Thyroid gland (tissue), 4 donors: ENCODE measurements at regions not wholly inside any gene's neighbourhood (a gene's known extent, or its start where the extent isn't known, plus 50 kb on each side); places are given as distances from the start of the nearest gene placed in this dataset.

Source experiments
- POLR2A ChIP-seq, 2 donors: fragments of 450-650 bp; IDR thresholded peaks; one replicate each; pipeline ENCODE4 v1.6.1; 2017; ENCODE audit warnings: antibody characterized with exemption in 2 of 2, mild to moderate bottlenecking in 2 of 2, moderate library complexity in 1 of 2
- TF ChIP-seq, protein P1 (sequence below), 6 experiments: fragments of 200-600 bp in 3 of 6; fragments of 450-650 bp in 3 of 6; sonication (generic) in 3 of 6; IDR thresholded peaks; one replicate each; pipeline ENCODE4 v1.5.1; 2016 to 2019; ENCODE audit warnings: antibody characterized with exemption in 6 of 6, mild to moderate bottlenecking in 2 of 6, inconsistent platforms in 1 of 6, moderate library complexity in 1 of 6

DNA sequence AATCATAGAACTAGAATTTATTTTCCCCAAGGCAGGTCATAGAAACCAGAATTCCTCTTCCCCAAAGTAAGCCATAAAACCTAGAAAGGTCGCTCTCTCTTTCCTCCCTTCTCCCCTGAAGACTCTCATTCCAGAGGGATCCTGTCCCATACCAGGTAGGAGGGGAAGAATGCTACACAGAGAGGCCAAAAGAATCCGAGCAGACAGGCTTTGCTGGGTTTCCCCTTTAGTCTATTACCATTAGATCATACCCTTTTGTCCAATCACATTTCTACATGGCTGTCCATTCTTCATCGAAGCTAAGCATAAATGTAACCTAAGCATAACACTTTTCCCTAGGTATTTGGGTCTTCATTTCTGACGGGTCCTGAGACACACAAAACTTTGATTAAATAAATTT is 204.5 kb downstream of the SPTSSA start:
- TF ChIP-seq, protein P1, sequence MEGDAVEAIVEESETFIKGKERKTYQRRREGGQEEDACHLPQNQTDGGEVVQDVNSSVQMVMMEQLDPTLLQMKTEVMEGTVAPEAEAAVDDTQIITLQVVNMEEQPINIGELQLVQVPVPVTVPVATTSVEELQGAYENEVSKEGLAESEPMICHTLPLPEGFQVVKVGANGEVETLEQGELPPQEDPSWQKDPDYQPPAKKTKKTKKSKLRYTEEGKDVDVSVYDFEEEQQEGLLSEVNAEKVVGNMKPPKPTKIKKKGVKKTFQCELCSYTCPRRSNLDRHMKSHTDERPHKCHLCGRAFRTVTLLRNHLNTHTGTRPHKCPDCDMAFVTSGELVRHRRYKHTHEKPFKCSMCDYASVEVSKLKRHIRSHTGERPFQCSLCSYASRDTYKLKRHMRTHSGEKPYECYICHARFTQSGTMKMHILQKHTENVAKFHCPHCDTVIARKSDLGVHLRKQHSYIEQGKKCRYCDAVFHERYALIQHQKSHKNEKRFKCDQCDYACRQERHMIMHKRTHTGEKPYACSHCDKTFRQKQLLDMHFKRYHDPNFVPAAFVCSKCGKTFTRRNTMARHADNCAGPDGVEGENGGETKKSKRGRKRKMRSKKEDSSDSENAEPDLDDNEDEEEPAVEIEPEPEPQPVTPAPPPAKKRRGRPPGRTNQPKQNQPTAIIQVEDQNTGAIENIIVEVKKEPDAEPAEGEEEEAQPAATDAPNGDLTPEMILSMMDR (IDR thresholded peaks at IDR 0.05), result no peak
- TF ChIP-seq POLR2A (IDR thresholded peaks at IDR 0.05), result no peak
